ENCODE measurements at regions not wholly inside any gene's neighbourhood (a gene's known extent, or its start where the extent isn't known, plus 50 kb on each side); places are given as distances from the start of the nearest gene placed in this dataset.

- H3K27ac ChIP-seq (replicated peaks in 1 of 4), result no peak overlapping the region
- H3K4me3 ChIP-seq, result no peak overlapping the region
- peaks cover 0 to 4% (median 0%) of the 10 kb centered on the region in 4 donors for H3K4me1 ChIP-seq
- H3K27me3 ChIP-seq, result no peaks in the 10 kb centered on the region
- TF ChIP-seq EP300 (IDR thresholded peaks at IDR 0.05), result no peak
- peak in 2 of 3 experiments; percentile 27 to 30 for TF ChIP-seq CTCF (IDR thresholded peaks at IDR 0.05)
- WGBS, result 12% methylated on average over 3 of the region's 3 CpGs
- peaks cover 0 to 4% (median 0%) of the 10 kb centered on the region in 4 donors for H3K9me3 ChIP-seq
- no peak for DNase-seq (ENCODE audit: extremely low spot score)
- no peaks in the 10 kb centered on the region for H3K36me3 ChIP-seq
- intact Hi-C loops (cut with DNase I), result no loop called here
Observed at GRCh38 chr9:101791938-101792337, 53.5 kb upstream of the GRIN3A start.

- Histone ChIP-seq H3K4me3 (no peak overlapping the region), H3K9me3 (peaks cover 0 to 4% (median 0%) of the 10 kb centered on the region in 4 donors), H3K27me3 (no peaks in the 10 kb centered on the region), H3K36me3 (no peaks in the 10 kb centered on the region), H3K4me1 (peaks cover 0 to 4% (median 0%) of the 10 kb centered on the region in 4 donors), H3K27ac (replicated peaks in 1 of 4) (no peak overlapping the region)
- DNase-seq (ENCODE audit: extremely low spot score), result no peak
- intact Hi-C loops (cut with DNase I), result no loop called here
- 71% methylated on average over 6 of the region's 6 CpGs for WGBS
- TF ChIP-seq POLR2AphosphoS5 (IDR thresholded peaks at IDR 0.05) (no peak), EP300 (IDR thresholded peaks at IDR 0.05) (no peak), POLR2A (IDR thresholded peaks at IDR 0.05; ENCODE audit: low read depth) (no peak), CTCF (IDR thresholded peaks at IDR 0.05) (no peak)
Observed at GRCh38 chr9:101791533-101791932, 53.1 kb upstream of the GRIN3A start.

Small RNA genes in the stretch of these regions (small RNA-seq; reads per million reads assigned to genes)
- gene RNU6-329P, result 0 reads per million in 3 donors

All from esophagus muscularis mucosa (tissue), 4 donors.